H7 (cell line): ENCODE measurements at regions not wholly inside any gene's neighbourhood (a gene's known extent, or its start where the extent isn't known, plus 50 kb on each side); places are given as distances from the start of the nearest gene placed in this dataset.
"Not testable (repeated sequence)": the region's sequence is repeated elsewhere in the genome, so short reads cannot be mapped to it uniquely, and the experiment has no call there.

ENCODE experiments used
- DNase-seq: peaks from one replicate; pipeline ENCODE4 v3.0.0; 2012
- H3K27me3 ChIP-seq: 2 replicates; pipeline ENCODE4 v1.6.0; 2011; ENCODE audit warnings: mild to moderate bottlenecking, low read length; ENCODE audit not compliant: control insufficient read depth, insufficient read depth
- H3K36me3 ChIP-seq: replicated peaks from 2 replicates; pipeline ENCODE4 v1.5.1; 2011; ENCODE audit warnings: low read length; ENCODE audit not compliant: control insufficient read depth, insufficient read depth
- H3K4me3 ChIP-seq: 2 replicates; pipeline ENCODE4 v1.5.1; 2011; ENCODE audit warnings: low read depth, mild to moderate bottlenecking, control low read depth, low read length, moderate library complexity; ENCODE audit not compliant: insufficient read depth

DNA sequence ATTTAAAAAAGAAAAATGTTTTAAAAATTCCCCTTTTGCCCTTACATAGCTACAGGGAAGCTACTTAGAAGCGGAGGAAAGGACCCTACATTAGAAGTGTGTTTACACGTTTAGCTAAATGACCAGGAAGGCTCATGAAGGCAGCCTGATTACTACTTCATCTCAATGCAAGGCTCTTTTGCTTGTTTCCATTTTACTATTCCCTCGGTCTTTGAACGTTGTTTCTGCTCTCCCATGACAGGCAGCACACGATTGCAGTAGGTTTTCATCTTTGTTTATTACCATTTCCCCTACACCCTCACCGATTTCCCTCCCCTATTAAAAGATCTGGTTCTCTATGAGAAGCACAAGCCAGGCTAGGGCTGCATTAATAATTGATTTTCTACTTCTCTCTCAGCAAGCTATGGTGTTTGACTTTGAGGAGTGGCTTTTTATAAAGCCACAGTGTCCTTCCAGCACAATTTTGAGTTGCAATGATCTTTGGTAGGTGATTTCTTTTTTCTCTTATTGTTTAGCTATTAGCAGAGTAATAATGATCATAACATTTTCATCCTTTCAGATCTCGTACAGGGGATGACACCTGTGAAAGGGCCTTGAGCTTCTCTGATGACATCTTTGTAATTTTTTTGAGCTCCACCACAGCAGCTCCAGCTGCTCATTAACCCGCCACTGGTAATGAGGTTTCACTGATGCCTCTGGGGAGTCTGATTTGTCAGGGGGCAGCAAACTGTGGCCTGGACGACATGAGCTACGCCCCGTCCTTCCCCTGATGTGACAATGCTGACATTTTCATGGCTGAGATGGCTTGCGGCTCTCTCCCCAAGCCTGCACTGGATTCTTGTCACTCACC lies 670.3 kb downstream of the UQCRFS1 start:
- Histone ChIP-seq H3K36me3 (no peaks in the 10 kb centered on the region), H3K27me3 (no peaks in the 10 kb centered on the region), H3K4me3 (no peak overlapping the region)
- no peak for DNase-seq

DNA sequence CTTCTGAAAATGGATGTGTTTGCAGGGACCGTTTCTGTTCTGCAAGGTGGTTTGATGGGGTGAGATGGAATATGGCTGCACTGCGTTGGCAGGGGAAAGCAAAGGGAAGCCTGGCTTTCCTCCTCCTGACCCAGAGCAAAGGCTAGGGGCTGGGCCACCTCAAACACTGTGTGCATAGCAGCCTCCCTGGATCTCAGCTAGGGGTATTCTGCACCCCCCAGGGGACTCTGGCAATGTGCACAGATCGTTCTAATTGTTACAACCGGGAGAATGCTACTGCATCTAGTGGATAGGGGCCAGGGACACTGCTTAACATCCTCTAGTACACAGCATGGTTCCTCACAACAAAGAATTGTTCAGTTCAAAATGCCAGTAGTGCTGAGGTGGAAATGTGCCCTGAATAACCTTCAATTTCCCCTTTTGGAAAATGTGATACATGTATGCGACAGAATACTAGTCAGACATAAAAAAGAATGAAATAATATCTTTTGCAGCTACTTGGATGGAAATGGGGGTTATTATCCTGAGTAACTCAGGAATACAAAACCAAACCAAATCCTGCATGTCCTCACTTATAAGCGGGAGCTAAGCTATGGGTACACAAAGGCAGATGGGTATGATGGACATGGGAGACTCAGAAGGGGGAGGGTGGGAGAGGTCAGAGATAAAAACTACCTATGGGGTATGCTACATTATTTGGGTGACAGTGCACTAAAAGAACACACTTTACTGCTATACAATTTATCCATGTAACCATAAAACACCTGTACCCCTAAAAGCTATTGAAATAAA lies 671.2 kb downstream of the UQCRFS1 start:
- no peak overlapping the region for H3K4me3 ChIP-seq
- no peaks in the 10 kb centered on the region for H3K27me3 ChIP-seq
- DNase-seq: no peak
- H3K36me3 ChIP-seq: no peaks in the 10 kb centered on the region

DNA sequence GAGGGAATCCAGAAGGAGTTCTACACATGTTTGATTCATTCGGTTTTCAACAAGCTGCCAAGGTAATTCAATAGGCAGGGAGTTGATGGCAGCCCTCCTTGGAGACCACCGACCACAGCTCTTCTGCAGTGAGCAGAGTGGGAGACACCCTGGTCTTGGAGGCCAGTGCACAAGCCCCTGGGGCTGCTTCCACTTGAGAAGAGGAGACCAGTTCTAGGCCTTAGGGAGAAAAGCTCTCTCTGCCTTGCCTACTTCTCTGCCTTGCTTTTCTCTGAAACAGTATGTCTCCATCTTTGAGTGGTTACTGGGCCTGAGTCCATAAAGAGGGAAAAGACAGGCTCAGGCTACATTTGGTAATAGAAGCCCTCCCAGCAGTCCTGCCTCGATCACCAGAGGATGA lies 671.9 kb downstream of the UQCRFS1 start:
- Histone ChIP-seq H3K27me3 (no peaks in the 10 kb centered on the region), H3K36me3 (no peaks in the 10 kb centered on the region), H3K4me3 (no peak overlapping the region)
- DNase-seq: no peak

DNA sequence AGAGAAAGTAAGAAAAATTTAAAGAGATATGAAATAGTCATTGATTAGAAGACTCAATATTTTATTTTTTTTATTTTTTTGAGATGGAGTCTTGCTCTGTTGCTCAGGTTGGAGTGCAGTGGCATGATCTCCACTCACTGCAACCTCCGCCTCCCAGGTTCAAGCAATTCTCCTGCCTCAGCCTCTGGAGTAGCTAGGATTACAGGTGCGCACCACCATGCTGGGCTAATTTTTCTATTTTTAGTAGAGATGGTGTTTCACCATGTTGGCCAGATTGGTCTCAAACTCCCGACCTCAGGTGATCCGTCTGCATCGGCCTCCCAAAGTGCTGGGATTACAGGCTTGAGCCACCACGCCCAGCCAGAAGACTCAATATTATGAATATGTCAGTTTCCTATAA lies 672.6 kb downstream of the UQCRFS1 start:
- DNase-seq, H3K36me3 ChIP-seq, H3K27me3 ChIP-seq, H3K4me3 ChIP-seq: not testable (repeated sequence)

DNA sequence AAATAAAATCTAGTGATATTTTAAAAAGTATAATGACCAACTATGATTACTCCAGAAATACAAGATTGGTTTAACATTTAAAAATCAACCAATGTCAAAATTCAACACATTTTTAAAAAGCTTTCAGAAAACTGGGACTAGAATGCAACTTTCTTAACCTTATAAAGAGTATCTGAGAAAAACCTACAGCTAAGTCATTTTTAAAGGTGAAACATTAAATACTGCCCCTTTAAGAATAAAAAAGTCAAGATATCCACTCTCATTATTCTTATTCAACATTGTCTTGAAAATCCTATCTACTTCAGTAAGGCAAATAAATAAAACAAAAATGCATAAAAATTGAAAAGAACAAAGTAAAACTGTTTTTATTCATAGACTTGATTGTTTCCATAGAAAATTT lies 673.2 kb downstream of the UQCRFS1 start:
- Histone ChIP-seq H3K4me3 (no peak overlapping the region), H3K36me3 (no peaks in the 10 kb centered on the region), H3K27me3 (no peaks in the 10 kb centered on the region)
- no peak for DNase-seq

DNA sequence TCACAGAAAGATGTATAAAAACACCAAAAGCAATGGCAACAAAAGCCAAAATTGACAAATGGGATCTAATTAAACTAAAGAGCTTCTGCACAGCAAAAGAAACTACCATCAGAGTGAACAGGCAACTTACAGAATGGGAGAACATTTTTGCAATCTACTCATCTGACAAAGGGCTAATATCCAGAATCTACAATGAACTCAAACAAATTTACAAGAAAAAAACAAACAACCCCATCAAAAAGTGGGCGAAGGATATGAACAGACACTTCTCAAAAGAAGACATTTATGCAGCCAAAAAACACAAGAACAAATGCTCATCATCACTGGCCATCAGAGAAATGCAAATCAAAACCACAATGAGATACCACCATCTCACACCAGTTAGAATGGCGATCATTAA lies 674.4 kb downstream of the UQCRFS1 start:
- DNase-seq, H3K36me3 ChIP-seq, H3K4me3 ChIP-seq, H3K27me3 ChIP-seq: not testable (repeated sequence)

DNA sequence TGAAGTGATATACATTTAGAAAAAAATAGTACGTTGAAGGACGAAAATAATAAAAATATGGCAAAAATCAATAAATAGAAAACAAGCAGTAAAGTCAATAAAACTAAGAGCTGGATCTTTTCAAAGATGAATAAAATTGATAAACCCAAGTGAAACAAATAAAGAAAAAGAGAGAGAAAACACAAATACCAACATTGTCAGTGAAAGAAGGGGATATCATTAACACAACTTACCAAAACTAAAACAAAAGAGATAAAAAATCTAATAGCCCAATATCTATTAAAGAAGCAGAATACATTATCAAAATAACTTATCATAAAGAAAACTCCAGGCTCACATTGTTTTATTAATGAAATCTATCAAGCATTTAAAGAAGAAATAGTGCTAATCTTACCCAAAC lies 675.1 kb downstream of the UQCRFS1 start:
- DNase-seq: no peak
- H3K36me3 ChIP-seq: no peaks in the 10 kb centered on the region
- H3K4me3 ChIP-seq: no peak overlapping the region
- H3K27me3 ChIP-seq: no peaks in the 10 kb centered on the region

DNA sequence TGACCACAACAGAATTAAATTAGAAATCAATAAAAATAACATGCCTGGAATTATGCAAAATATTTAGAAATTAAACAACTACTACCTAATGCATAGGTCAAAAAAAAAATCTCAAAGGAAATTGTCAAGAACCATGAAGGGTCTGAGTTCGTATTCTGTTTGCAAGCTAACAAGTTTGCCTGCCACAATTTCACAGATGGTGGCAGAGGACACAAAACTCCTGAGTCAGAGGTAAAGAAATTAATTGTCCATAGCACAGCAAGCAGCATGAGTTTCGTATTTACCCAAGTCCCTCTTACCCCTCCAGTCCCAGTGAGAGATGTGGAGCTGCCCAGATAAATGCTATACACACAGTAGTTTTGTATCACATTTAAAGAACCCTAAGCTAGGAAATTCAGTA lies 675.9 kb downstream of the UQCRFS1 start:
- no peak overlapping the region for H3K4me3 ChIP-seq
- no peaks in the 10 kb centered on the region for H3K27me3 ChIP-seq
- H3K36me3 ChIP-seq: no peaks in the 10 kb centered on the region
- no peak for DNase-seq

DNA sequence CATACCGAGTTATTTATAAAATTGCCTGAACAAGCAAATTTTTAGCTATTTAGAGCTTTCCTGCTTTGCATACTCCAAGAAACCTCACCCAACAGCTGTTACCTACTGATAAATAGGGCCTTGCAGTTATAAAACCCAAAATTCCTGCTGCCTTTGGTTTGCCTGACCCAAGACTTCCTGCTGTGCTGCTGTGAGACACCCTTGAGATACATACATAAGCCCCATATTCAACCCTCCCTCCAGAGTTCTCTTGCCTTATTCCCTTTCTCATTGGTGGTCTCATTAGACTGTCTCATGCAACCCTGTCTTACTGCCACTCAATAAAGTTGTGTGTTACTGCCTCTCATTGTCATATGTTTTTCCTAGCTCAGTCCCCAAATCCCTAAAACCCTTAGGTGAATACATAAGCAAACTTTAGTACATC lies 677.6 kb downstream of the UQCRFS1 start:
- no peaks in the 10 kb centered on the region for H3K27me3 ChIP-seq
- no peaks in the 10 kb centered on the region for H3K36me3 ChIP-seq
- no peak for DNase-seq
- H3K4me3 ChIP-seq: no peak overlapping the region

DNA sequence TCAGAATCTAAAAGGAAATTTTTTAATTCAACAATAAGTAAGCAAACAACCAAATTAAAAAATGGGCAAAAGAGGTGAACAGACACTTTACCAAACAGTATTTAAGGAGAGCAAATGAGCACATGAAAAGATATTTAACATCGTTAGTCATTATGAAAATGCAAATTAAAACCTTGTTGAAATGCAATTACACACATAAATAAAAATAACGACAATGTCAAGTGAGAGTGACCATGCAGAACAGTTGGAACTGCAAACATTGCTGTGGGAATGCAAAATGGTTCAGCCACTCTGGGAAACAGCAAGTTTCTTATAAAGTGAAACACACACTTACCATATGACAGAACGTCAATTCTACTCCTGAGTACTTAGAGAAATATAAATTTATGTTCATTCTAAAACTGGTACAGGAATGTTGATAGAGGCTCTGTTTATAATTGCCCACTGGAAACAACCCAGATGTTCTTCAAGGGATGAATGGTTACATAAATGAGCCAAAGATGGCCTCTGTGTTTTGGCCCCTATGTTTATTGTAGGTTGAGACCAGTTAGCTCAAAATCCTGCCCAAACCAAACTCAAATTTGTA lies 678.1 kb downstream of the UQCRFS1 start:
- DNase-seq: no peak
- no peaks in the 10 kb centered on the region for H3K36me3 ChIP-seq
- H3K27me3 ChIP-seq: no peaks in the 10 kb centered on the region
- H3K4me3 ChIP-seq: no peak overlapping the region

DNA sequence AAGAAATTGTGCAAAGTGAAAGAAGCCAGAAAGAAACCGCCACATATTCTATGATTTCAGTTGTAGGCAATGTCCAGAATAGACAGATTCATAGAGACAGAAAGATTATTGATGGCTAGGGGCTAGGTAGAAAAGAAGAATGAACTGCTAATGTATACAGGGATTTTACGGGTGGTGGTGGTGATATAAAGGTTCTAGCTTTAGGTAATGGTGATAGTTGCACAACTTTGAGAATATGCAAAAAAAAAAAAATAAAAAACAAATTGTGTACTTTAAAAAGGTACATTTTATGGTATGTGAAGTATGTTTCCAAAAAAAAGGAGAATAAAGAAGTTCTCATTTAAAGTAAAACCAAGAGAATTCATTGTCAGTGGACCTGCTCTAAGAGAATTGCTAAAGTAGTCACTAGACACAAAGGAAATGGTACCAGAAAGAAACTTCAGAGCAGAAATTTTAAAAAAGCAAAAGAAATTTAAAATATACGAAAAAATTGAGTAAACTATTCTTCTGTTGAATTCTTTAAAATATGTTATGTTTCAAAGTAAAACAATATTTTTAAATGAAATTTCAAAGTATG lies 680.1 kb downstream of the UQCRFS1 start:
- H3K27me3 ChIP-seq: no peaks in the 10 kb centered on the region

DNA sequence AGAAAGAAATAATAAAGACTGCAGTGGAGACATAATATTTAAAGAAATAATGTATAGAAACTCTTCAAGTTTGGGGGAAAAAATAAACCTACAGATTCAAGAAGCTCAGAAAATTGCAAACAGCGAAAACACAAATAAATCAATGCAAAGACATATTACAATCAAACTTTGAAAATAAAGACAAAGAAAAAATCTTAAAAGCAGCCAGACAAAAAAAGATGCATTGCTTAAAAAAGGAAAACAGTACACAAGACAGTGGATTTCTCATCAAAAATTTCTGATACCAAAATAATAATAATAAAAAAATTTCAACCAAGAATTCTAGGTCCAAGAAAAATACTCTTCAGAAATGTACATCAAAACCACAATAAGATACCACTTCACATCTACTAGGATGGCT lies 681.0 kb downstream of the UQCRFS1 start:
- H3K27me3 ChIP-seq: no peaks in the 10 kb centered on the region
- no peak overlapping the region for H3K4me3 ChIP-seq
- DNase-seq: no peak
- no peaks in the 10 kb centered on the region for H3K36me3 ChIP-seq

More for the DNA sequence above, 680.1 kb downstream of the UQCRFS1 start:
- Histone ChIP-seq H3K36me3 (no peaks in the 10 kb centered on the region), H3K4me3 (no peak overlapping the region)
- DNase-seq: no peak

DNA sequence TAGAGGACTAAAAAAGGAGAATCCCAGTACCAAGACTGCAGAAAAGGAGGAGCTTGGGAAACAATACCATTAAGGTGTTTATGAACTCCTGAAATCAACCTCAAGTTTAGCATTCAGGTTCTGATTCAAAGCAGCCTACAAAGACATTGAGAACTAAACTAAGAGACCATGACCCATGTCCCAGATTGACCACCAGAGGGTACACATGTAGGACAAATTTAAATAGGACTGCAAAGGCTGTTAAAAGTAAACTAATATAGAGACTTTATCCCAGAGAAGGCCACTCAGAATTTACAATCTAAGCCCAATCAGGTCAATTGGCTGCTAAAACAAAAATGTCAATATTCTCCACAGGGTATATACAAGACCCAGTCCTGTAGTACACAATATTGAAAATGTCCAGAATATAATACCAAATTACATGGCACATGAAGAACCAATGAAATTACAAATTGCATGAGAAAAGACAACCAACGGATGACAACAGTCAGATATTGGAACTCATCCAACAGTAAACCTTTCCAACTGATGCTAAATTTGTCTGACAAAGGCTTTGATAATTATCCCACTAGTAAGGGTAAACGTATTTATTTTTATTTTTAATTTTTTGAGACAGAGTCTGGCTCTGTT lies 682.4 kb downstream of the UQCRFS1 start:
- H3K27me3 ChIP-seq: no peaks in the 10 kb centered on the region
- no peaks in the 10 kb centered on the region for H3K36me3 ChIP-seq
- DNase-seq: peak; percentile 26
- no peak overlapping the region for H3K4me3 ChIP-seq

DNA sequence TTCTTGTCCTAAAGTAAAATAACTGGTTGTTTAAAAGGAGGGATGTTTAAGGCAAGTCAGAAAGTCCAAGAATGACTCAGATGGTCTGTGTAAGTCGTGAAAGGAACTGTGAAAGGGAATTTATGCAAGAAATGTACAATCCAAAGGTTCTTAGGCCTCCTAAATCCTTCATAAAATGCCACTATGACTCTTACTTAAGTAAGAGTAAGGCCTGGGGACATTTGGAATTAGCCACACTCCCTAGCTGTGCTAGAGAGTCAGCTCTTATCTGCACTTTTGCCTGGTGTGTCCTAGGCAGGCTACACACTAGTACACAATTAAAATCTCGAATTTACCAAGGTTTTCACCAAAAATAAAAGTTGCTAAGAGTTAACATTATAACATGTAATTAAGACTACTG lies 686.9 kb downstream of the UQCRFS1 start:
- Histone ChIP-seq H3K4me3 (no peak overlapping the region), H3K36me3 (no peaks in the 10 kb centered on the region), H3K27me3 (no peaks in the 10 kb centered on the region)
- no peak for DNase-seq
